HCT116 (cell line): ENCODE measurements at regions not wholly inside any gene's neighbourhood (a gene's known extent, or its start where the extent isn't known, plus 50 kb on each side); places are given as distances from the start of the nearest gene placed in this dataset.

Source experiments
- ATAC-seq: fragments of 200-7000 bp; cut with Tn5 transposase; 2 replicates; pipeline ENCODE4 v1.9.1; 2020; ENCODE audit warnings: mild to moderate bottlenecking, moderate library complexity
- BruUV-seq: library from RNA; stranded (reverse); fragments of 400-500 nt; replicated peaks from 2 replicates; lab custom pipeline; 2021; lab: Mats Ljungman, UMichigan
- CTCF ChIA-PET: fragments of 300-600 bp; sonication (Branson Sonifier 250); formaldehyde crosslinking; loops from one replicate; lab custom pipeline; 2021; ENCODE audit warnings: antibody characterized with exemption; lab: Charles Lee
- POLR2A ChIA-PET: fragments of 300-600, 350-600 bp; sonication (Branson Sonifier 250); formaldehyde crosslinking; loops from one replicate; lab custom pipeline; 2021; ENCODE audit warnings: antibody characterized with exemption; lab: Charles Lee
- RAD21 ChIA-PET, 2 experiments: fragments of 300-600 bp; sonication (Branson Sonifier 250); formaldehyde crosslinking; loops; one replicate each; lab custom pipeline; 2023; ENCODE audit warnings: low total read pairs in 2 of 2; ENCODE audit not compliant: uncharacterized antibody in 2 of 2, unreplicated experiment in 2 of 2, low non-redundant PET in 1 of 2; lab: Charles Lee
- DNase-seq: peaks from one replicate; pipeline ENCODE4 v3.0.0-alpha.2; 2010; ENCODE audit warnings: low read depth, low spot score
- H2AFZ ChIP-seq: fragments of 200-600 bp; shearing (Covaris generic), sonication (generic); 2 replicates; pipeline ENCODE4 v1.6.1; 2017; ENCODE audit warnings: low read depth, mixed run types, mixed read lengths, antibody characterized with exemption, low read length; ENCODE audit not compliant: poor library complexity, severe bottlenecking
- H3K27ac ChIP-seq: 2 replicates; pipeline ENCODE4 v1.5.1; 2012; ENCODE audit warnings: low read depth, low read length
- H3K27me3 ChIP-seq: fragments of 200-600 bp; sonication (generic); 2 replicates; pipeline ENCODE4 v1.6.1; 2016; ENCODE audit warnings: mixed run types, low read length, mixed read lengths; ENCODE audit not compliant: insufficient read depth
- H3K36me3 ChIP-seq, 2 experiments: fragments of 200-500 bp in 1 of 2; fragments of 200-600 bp in 1 of 2; sonication (Bioruptor generic) in 1 of 2; sonication (generic) in 1 of 2; 2 replicates each; pipeline versions ENCODE4 v1.5.1 to v1.6.1; 2014 to 2016; ENCODE audit warnings: low read length in 2 of 2, inconsistent platforms in 1 of 2, mixed read lengths in 1 of 2, mixed run types in 1 of 2; ENCODE audit not compliant: insufficient read depth in 2 of 2, control insufficient read depth in 1 of 2
- H3K4me1 ChIP-seq, 2 experiments: fragments of 200-600 bp in 1 of 2; sonication (generic) in 1 of 2; 2 replicates each; pipeline versions ENCODE4 v1.5.1 to v1.6.1; 2012 to 2017; ENCODE audit warnings: low read length in 2 of 2, inconsistent platforms in 1 of 2, mild to moderate bottlenecking in 1 of 2, mixed read lengths in 1 of 2, mixed run types in 1 of 2, moderate library complexity in 1 of 2; ENCODE audit not compliant: insufficient read depth in 2 of 2, control insufficient read depth in 1 of 2
- H3K4me2 ChIP-seq: fragments of 200-600 bp; sonication (generic); 2 replicates; pipeline ENCODE4 v1.6.1; 2017; ENCODE audit warnings: mixed run types, low read length, mixed read lengths
- H3K4me3 ChIP-seq, 2 experiments: fragments of 200-600 bp in 1 of 2; sonication (generic) in 1 of 2; replicated peaks in 1 of 2; 2 replicates each; pipeline ENCODE4 v1.5.1; 2011 to 2016; ENCODE audit warnings: low read length in 2 of 2, control low read depth in 1 of 2, low read depth in 1 of 2, mild to moderate bottlenecking in 1 of 2, mixed read lengths in 1 of 2, mixed run types in 1 of 2
- H3K79me2 ChIP-seq: fragments of 200-600 bp; sonication (generic); 2 replicates; pipeline ENCODE4 v1.6.1; 2017; ENCODE audit warnings: mild to moderate bottlenecking, mixed run types, low read length, moderate library complexity, mixed read lengths; ENCODE audit not compliant: insufficient read depth
- H3K9ac ChIP-seq: fragments of 200-600 bp; sonication (generic); 2 replicates; pipeline ENCODE4 v1.6.1; 2016; ENCODE audit warnings: low read length, mixed read lengths
- H3K9me2 ChIP-seq: fragments of 200-600 bp; sonication (generic), shearing (Covaris generic); 2 replicates; pipeline ENCODE4 v1.6.1; 2017; ENCODE audit warnings: mixed run types, mild to moderate bottlenecking, moderate library complexity; ENCODE audit not compliant: insufficient read depth
- H3K9me3 ChIP-seq, 2 experiments: fragments of 200-500 bp in 1 of 2; fragments of 200-600 bp in 1 of 2; sonication (Bioruptor generic) in 1 of 2; sonication (generic) in 1 of 2; 2 replicates each; pipeline ENCODE4 v1.6.1; 2014 to 2017; ENCODE audit warnings: low read length in 2 of 2, mixed read lengths in 2 of 2, inconsistent platforms in 1 of 2, low read depth in 1 of 2, mild to moderate bottlenecking in 1 of 2, mixed run types in 1 of 2, moderate library complexity in 1 of 2; ENCODE audit not compliant: control insufficient read depth in 1 of 2, insufficient read depth in 1 of 2
- H4K20me1 ChIP-seq: fragments of 200-600 bp; sonication (generic), shearing (Covaris generic); 2 replicates; pipeline ENCODE4 v1.6.1; 2017; ENCODE audit warnings: mixed run types, mild to moderate bottlenecking, moderate library complexity; ENCODE audit not compliant: insufficient read depth
- CBX3 ChIP-seq: IDR thresholded peaks from 2 replicates; pipeline ENCODE4 v1.6.1; 2012; ENCODE audit warnings: low read depth
- CTCF ChIP-seq, 3 experiments: fragments of 200-600 bp in 1 of 3; sonication (generic) in 1 of 3; IDR thresholded peaks in 2 of 3; conservative IDR thresholded peaks in 1 of 3; 2 replicates each; pipeline ENCODE4 v1.5.1; 2012 to 2017; ENCODE audit warnings: low read depth in 2 of 3, low read length in 2 of 3, antibody characterized with exemption in 1 of 3, borderline replicate concordance in 1 of 3, control low read depth in 1 of 3, mild to moderate bottlenecking in 1 of 3, mixed read lengths in 1 of 3, mixed run types in 1 of 3, moderate library complexity in 1 of 3; ENCODE audit not compliant: insufficient read depth in 1 of 3
- EGR1 ChIP-seq: IDR thresholded peaks from 2 replicates; pipeline ENCODE4 v1.6.1; 2012; ENCODE audit warnings: low read depth
- EZH2 ChIP-seq: fragments of 200-600 bp; sonication (generic); IDR thresholded peaks from 2 replicates; pipeline ENCODE4 v1.6.1; 2017; ENCODE audit warnings: antibody characterized with exemption, mixed run types
- EZH2phosphoT487 ChIP-seq: fragments of 200-600 bp; IDR thresholded peaks from 2 replicates; pipeline ENCODE4 v1.6.1; 2018; ENCODE audit warnings: antibody characterized with exemption, borderline replicate concordance
- FOSL1 ChIP-seq: IDR thresholded peaks from 2 replicates; pipeline ENCODE4 v1.6.1; 2012; ENCODE audit warnings: low read depth
- MAX ChIP-seq: IDR thresholded peaks from 2 replicates; pipeline ENCODE4 v1.6.1; 2012
- RAD21 ChIP-seq: IDR thresholded peaks from 2 replicates; pipeline ENCODE4 v1.6.1; 2012; ENCODE audit warnings: low read depth, mild to moderate bottlenecking
- REST ChIP-seq: IDR thresholded peaks from 2 replicates; pipeline ENCODE4 v1.6.1; 2012; ENCODE audit warnings: low read depth
- SIN3A ChIP-seq: IDR thresholded peaks from 2 replicates; pipeline ENCODE4 v1.6.1; 2012; ENCODE audit warnings: low read depth
- SRF ChIP-seq: IDR thresholded peaks from 2 replicates; pipeline ENCODE4 v1.6.1; 2012; ENCODE audit warnings: low read depth
- YY1 ChIP-seq: IDR thresholded peaks from 2 replicates; pipeline ENCODE4 v1.6.1; 2011; ENCODE audit warnings: low read length, low read depth, moderate library complexity, mild to moderate bottlenecking; ENCODE audit not compliant: insufficient replicate concordance; ENCODE audit errors: extremely low read depth
- ZBTB33 ChIP-seq: IDR thresholded peaks from 2 replicates; pipeline ENCODE4 v1.6.1; 2011; ENCODE audit warnings: mild to moderate bottlenecking, low read length, moderate library complexity; ENCODE audit not compliant: insufficient replicate concordance; ENCODE audit errors: extremely low read depth
- intact Hi-C: fragments of 100-400 bp; cut with micrococcal nuclease; formaldehyde crosslinking; loops from 2 replicates; pipeline ENCODE4 v1.10.0; 2022

GRCh38 chr20:60481743-60482133 lies 523.5 kb downstream of the CDH26 start:
- no peaks in the 10 kb centered on the region for H4K20me1 ChIP-seq
- TF ChIP-seq FOSL1 = no peak
- TF ChIP-seq CBX3 = no peak
- TF ChIP-seq SRF = no peak
- TF ChIP-seq SIN3A = no peak
- TF ChIP-seq EGR1 = no peak
- no peak for TF ChIP-seq EZH2phosphoT487
- TF ChIP-seq CTCF (IDR thresholded peaks at IDR 0.05 in 2 of 3, conservative IDR thresholded peaks at IDR 0.05 in 1 of 3; ENCODE audit: borderline replicate concordance in 1 of 3, insufficient read depth in 1 of 3, low read depth in 2 of 3, low read length in 2 of 3) = no peak
- TF ChIP-seq ZBTB33 = no peak
- no peak for TF ChIP-seq MAX
- no peak for TF ChIP-seq YY1
- no peak for TF ChIP-seq REST
- TF ChIP-seq RAD21 = no peak
- no peak for TF ChIP-seq EZH2
- no peaks in the 10 kb centered on the region for H3K27me3 ChIP-seq
- H3K9me3 ChIP-seq = peaks cover 16 to 22% of the 10 kb centered on the region in 2 experiments; a peak in 2 of 4 replicates
- no peak for ATAC-seq
- no peak overlapping the region for H3K4me3 ChIP-seq
- no peak overlapping the region for H3K4me2 ChIP-seq
- ChIA-PET CTCF (no interaction called here), RAD21 (no interaction called here), POLR2A (no interaction called here)
- H3K27ac ChIP-seq = no peak overlapping the region
- H3K79me2 ChIP-seq = no peaks in the 10 kb centered on the region
- H3K36me3 ChIP-seq = no peaks in the 10 kb centered on the region
- H3K9ac ChIP-seq = no peak overlapping the region
- intact Hi-C loops = no loop called here
- H3K9me2 ChIP-seq = no peaks in the 10 kb centered on the region
- no peak overlapping the region for H2AFZ ChIP-seq
- no peaks in the 10 kb centered on the region for H3K4me1 ChIP-seq
- DNase-seq = no peak
- BruUV-seq = no TSS peak
